NCI-H128 (cell line): ENCODE measurements at regions not wholly inside any gene's neighbourhood (a gene's known extent, or its start where the extent isn't known, plus 50 kb on each side); places are given as distances from the start of the nearest gene placed in this dataset.
"Not testable (repeated sequence)": the region's sequence is repeated elsewhere in the genome, so short reads cannot be mapped to it uniquely, and the experiment has no call there.

Source experiments
- DNase-seq: peaks from one replicate; lab custom pipeline; 2025; ENCODE audit not compliant: unreplicated experiment; lab: John Stamatoyannopoulos, UW

GRCh38 chr4:52157071-52157470, 106.0 kb downstream of the SPATA18 start:
- DNase-seq, result not testable (repeated sequence)

- no peak for DNase-seq
These were observed 106.7 kb downstream of the SPATA18 start for GRCh38 chr4:52157641-52158316.

- DNase-seq, result no peak
These were observed 109.8 kb downstream of the SPATA18 start for GRCh38 chr4:52160859-52161258.

- no peak for DNase-seq
These were observed 113.0 kb downstream of the SPATA18 start for GRCh38 chr4:52164116-52164515.

- DNase-seq, result no peak
These were observed 121.1 kb downstream of the SPATA18 start for GRCh38 chr4:52172166-52172565.

GRCh38 chr4:52173470-52174045, 122.5 kb downstream of the SPATA18 start:
- DNase-seq, result no peak

- no peak for DNase-seq
These were observed 136.5 kb downstream of the SPATA18 start for GRCh38 chr4:52187603-52188002.

- no peak for DNase-seq
These were observed 140.9 kb downstream of the SPATA18 start for GRCh38 chr4:52192001-52192400.

GRCh38 chr4:52192721-52193135, 141.6 kb downstream of the SPATA18 start:
- DNase-seq, result no peak

GRCh38 chr4:52195869-52196268, 144.8 kb downstream of the SPATA18 start:
- no peak for DNase-seq

- DNase-seq, result no peak
These were observed 145.6 kb downstream of the SPATA18 start for GRCh38 chr4:52196606-52197130.

- no peak for DNase-seq
These were observed 146.2 kb downstream of the SPATA18 start for GRCh38 chr4:52197306-52197705.

- DNase-seq, result no peak
These were observed 147.2 kb downstream of the SPATA18 start for GRCh38 chr4:52198294-52198693.

GRCh38 chr4:52199574-52200338, 148.7 kb downstream of the SPATA18 start:
- no peak for DNase-seq

- no peak for DNase-seq
These were observed 149.2 kb downstream of the SPATA18 start for GRCh38 chr4:52200339-52200725.

GRCh38 chr4:52201715-52202114, 150.6 kb downstream of the SPATA18 start:
- DNase-seq, result no peak

- DNase-seq, result no peak
These were observed 151.2 kb downstream of the SPATA18 start for GRCh38 chr4:52202251-52202779.

- no peak for DNase-seq
These were observed 151.8 kb downstream of the SPATA18 start for GRCh38 chr4:52202931-52203330.

- DNase-seq, result no peak
These were observed 152.2 kb downstream of the SPATA18 start for GRCh38 chr4:52203351-52203750.

- no peak for DNase-seq
These were observed 153.8 kb downstream of the SPATA18 start for GRCh38 chr4:52204921-52205320.

- not testable (repeated sequence) for DNase-seq
These were observed 156.0 kb downstream of the SPATA18 start for GRCh38 chr4:52207146-52207545.

- DNase-seq, result no peak
These were observed 161.6 kb downstream of the SPATA18 start for GRCh38 chr4:52212702-52213101.
